ENCODE measurements at regions not wholly inside any gene's neighbourhood (a gene's known extent, or its start where the extent isn't known, plus 50 kb on each side); places are given as distances from the start of the nearest gene placed in this dataset.

GRCh38 chr11:27244900-27245299, 118.1 kb downstream of the CCDC34 start:
- no peak overlapping the region for H3K4me3 ChIP-seq (ENCODE audit: low read depth, low read length)
- TF ChIP-seq CTCF (IDR thresholded peaks at IDR 0.05; ENCODE audit: low read depth, low read length, missing control alignments) = no peak
- no peak for DNase-seq (ENCODE audit: low read depth)

DNA sequence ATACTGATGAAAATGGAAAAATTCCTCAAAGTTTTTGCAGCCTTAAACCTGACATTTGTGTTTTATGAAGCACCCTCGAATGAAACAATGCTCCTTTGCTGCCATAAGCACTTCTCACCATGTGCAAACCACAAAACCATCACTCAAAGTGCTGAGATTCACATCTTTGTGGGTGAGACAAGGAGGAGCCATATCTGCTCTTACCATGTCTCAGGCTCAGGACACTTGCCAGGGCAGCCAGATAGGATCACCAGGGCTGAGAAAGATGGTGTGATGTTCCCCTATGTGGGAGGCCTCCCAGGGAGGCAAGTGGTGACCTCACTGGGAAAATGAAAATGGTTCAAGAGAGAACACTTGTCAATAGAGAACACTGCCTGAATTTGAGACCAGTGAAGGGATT, 120.4 kb downstream of the CCDC34 start:
- no peak overlapping the region for H3K4me3 ChIP-seq (ENCODE audit: low read depth, low read length)
- TF ChIP-seq CTCF (IDR thresholded peaks at IDR 0.05; ENCODE audit: low read depth, low read length, missing control alignments) = no peak
- no peak for DNase-seq (ENCODE audit: low read depth)

DNA sequence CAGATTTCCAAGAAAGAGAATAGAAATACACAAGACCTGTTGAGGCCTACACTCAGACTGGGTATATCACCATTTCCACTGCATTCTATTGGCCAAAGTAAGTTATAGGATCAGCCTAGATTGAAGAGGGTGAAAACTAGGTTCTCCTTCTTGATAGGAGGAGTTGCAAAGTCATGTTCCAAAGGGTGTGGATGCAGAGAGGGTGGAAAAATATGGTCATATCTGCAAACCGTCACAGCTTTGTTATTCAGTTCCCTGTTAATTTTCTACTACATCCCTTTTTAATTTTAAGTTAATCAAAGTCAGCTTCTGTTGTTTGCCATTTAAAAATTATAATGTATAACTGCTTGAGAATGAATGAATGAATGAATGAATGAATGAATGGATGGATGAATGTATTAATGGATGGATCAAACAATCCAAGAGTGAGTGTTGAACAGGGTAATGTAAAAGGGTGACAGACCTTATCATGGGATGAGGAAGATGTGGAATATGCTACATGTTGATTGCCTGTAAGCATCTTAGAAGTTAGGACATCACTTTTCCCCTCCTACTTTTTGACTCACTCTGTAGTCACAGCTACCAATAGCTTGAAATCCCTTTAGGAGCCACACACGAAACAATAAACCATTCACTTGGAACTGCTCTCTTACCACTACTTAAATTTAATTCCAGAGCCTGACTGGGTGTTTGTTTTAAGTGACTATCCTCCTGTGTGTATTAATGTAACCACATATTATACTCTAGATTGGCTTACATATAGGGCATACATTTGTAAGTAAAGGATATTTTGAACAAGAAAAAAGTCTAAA, 121.5 kb downstream of the CCDC34 start:
- DNase-seq (ENCODE audit: low read depth) = no peak
- no peak overlapping the region for H3K4me3 ChIP-seq (ENCODE audit: low read depth, low read length)
- no peak for TF ChIP-seq CTCF (IDR thresholded peaks at IDR 0.05; ENCODE audit: low read depth, low read length, missing control alignments)

DNA sequence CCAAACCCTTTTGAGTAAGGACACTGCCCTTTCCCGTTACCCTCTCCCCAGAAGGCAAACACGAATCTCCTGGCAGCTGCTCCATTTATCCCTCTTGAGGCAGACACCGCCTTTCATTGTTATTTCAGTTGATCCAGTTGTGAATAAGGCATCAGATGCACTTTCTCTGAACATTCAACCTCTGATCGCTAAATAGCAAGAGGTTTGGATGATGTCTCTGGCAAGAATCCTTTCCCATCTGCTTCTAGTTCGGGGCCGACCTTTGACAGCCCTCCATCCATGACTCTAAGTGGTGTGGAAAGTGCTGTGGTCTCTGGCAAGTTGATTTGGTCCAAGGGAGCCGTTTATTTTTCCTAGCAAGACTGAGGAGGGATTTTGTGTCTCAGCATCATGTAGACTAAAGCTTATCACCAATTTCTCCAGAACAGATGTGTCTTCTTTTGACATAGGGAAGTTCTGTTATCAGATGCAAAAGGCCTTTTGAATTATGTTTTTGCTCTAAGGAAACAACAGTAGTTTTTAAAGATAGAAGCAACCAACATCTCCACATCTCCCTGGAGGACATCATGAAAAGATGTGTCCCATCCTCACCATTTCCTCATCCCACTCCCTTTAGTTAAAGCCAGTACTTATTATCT, 123.6 kb downstream of the CCDC34 start:
- no peak overlapping the region for H3K4me3 ChIP-seq (ENCODE audit: low read depth, low read length)
- no peak for DNase-seq (ENCODE audit: low read depth)
- TF ChIP-seq CTCF (IDR thresholded peaks at IDR 0.05; ENCODE audit: low read depth, low read length, missing control alignments) = no peak

DNA sequence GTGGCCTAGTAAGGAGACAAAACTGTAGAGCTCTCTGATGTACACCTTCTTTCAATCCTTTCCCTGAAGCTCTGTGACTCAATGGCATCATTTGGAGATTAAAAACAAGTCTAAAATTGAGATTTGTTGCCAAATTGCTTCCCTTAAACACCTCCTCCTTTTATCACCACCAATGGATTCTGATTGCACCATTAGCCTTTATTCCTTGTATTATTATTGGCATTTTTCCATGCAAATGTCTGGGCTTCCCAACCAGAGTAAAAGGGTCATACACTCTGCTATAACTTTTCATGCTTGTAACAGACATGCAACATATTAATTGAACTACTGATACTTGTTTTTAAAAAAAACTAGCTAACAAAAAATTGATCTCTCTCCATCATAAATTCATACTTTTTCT, 124.2 kb downstream of the CCDC34 start:
- no peak for DNase-seq (ENCODE audit: low read depth)
- no peak for TF ChIP-seq CTCF (IDR thresholded peaks at IDR 0.05; ENCODE audit: low read depth, low read length, missing control alignments)
- no peak overlapping the region for H3K4me3 ChIP-seq (ENCODE audit: low read depth, low read length)

DNA sequence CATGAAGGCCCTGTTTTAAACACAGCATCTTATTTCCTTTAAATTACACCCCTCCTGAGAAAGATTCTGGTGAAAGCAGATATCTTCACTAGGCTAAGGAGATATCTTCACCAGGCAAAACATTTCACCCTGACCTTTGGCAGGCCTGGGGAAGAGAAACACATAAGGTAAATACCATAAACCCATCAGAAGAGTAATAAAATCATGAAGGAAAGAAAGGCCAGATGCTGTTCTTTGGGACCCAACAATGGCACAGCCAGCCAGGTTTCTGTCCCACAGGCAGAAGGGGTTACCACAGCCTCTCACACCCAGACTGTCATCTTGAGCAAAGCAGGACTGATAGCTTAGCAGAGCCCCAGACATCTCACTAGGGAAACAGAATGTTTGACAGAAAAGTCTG, 125.4 kb downstream of the CCDC34 start:
- DNase-seq (ENCODE audit: low read depth) = no peak
- H3K4me3 ChIP-seq (ENCODE audit: low read depth, low read length) = no peak overlapping the region
- TF ChIP-seq CTCF (IDR thresholded peaks at IDR 0.05; ENCODE audit: low read depth, low read length, missing control alignments) = no peak

Data from GM12864 (cell line).